Left cardiac atrium (tissue), 4 donors: ENCODE measurements at regions not wholly inside any gene's neighbourhood (a gene's known extent, or its start where the extent isn't known, plus 50 kb on each side); places are given as distances from the start of the nearest gene placed in this dataset.

ENCODE experiments used
- ATAC-seq, 2 donors: fragments of 200-7000 bp; cut with Tn5 transposase; one replicate each; pipeline ENCODE4 v1.9.1; 2020; ENCODE audit warnings: mild to moderate bottlenecking in 2 of 2, moderate library complexity in 2 of 2
- DNase-seq: peaks from one replicate; pipeline ENCODE4 v3.0.0-alpha.2; 2020
- intact Hi-C, 2 donors: fragments of 100-400 bp; cut with DNase I; formaldehyde crosslinking; loops; one replicate each; pipeline versions ENCODE4 v1.14.1 to v1.15.1; 2022 to 2023
- donor health status: DM: no; HTN: yes; CAD: no.
- donor health status: DM: no; HTN: yes; CAD: no; lungs with severe emphysema.
- donor health status: DM: yes; HTN: yes; CAD: no.
- donor health status: Dilated cardiomyopathy.

GRCh38 chr19:30630289-30631032 lies 258.3 kb downstream of the ZNF536 start:
- intact Hi-C loops = no loop called here
- no peak for ATAC-seq
- DNase-seq = no peak

- intact Hi-C loops = no loop called here
- no peak for DNase-seq
- ATAC-seq = no peak
Measured at GRCh38 chr19:30629086-30629485, 256.9 kb downstream of the ZNF536 start.

GRCh38 chr19:30626626-30626966 lies 254.4 kb downstream of the ZNF536 start:
- ATAC-seq (no peak), DNase-seq (no peak)
- intact Hi-C loops = no loop called here

DNA sequence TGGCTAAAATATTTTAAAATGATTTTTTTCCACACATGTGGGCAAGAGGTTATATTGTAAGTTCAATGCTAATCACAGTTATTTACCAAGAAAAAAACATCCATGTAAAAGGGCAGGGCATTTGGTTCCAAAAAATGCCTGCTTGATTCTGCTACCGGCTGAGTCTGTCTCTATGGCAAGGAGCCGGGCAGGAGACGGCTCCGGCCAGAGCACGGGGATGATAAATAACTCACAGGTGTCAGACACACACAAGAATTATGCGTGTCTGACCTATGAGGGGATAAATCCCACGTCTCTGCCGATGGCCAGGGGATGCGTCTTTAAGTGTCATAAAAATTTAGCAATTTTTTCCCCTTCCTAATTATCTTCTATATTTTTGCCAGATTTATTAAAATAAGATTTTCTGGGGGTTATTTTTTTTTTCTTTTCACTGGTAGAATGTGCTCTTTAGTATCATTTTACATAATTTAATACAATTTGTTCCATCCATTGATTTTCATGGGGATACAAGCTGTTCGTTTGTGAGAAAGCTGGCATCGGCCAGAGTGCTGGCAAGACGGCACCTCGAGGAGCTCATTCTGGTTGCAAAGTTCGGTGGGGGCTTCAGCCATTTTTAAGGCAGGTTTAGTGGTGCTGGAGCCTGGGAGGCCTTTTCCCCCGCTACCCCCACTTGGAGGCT lies 253.9 kb downstream of the ZNF536 start:
- intact Hi-C loops = no loop called here
- DNase-seq (no peak), ATAC-seq (no peak)

GRCh38 chr19:30622276-30622675 lies 250.1 kb downstream of the ZNF536 start:
- no peak for ATAC-seq
- intact Hi-C loops = no loop called here
- DNase-seq = no peak

DNA sequence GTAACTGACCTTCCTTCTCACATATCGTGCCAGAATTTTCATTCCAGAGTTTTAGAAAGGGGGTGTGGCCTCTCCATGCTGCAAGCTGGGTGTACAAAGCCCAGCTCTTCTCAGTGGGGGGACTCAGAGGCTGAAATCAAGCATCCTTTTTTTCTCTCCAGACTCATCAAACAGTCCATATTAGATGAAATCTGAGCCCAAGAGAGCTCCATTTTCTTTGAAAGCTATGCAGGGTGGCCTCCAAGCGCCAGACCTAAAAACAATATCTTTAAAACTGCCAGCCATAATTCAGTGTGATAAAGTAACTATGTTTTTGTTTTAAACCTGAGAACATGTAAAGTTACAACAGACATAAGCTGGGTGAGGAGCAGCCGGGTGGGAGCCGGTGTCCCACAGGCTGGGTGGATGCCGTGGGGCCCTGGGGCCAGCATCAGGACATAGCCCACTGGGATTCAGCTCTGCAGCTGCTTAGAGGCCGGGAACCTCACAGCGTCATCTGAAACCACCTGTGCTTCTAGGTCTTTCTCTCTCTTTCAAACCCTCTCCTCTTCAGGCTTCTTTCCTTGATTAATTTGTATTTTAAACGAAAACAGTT lies 249.2 kb downstream of the ZNF536 start:
- no peak for ATAC-seq
- intact Hi-C loops = no loop called here
- DNase-seq = no peak

DNA sequence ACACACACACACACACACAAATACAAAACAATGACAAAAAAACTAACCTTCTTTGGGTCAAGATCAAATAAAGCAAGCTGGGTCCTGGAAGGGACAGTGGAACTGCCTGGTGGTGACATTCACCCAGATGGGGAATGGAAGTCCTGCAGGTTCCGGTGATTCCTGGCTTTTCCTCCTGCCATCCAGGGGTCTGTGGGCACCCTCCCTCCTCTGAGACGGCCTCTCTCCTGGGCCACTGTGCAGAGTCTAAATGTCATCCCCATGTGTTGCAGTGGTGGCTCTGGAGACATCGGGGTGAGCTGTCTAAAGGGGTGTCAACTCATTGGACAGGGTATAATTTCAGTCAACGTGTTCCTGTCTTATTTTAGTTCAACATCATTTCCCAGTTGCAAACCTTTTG lies 248.2 kb downstream of the ZNF536 start:
- DNase-seq (no peak), ATAC-seq (no peak)
- intact Hi-C loops = no loop called here

DNA sequence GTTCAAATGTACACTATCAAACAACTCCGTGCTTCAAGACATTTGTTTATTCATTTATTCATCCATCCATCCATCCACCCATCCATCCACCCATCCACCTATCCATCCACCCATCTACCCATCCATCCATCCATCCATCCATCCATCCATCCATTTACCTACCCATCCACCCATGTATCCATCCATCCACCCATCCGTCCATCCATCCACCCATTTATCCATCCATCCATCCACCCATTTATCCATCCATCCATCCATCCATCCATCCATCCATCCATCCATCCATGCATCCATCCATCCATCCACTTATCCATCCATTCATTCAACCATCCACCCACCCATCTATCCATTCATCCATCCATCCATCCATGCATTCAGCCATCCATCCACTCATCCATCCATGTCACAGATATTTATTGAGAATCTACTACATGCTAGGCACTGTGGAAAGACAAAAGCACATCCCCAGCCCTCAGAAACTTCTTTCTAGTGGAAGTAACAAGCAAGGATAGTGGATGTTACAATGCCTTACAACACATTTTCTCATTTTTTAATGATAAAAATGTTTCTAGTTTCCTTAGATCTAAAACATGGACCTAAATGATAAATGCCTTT lies 237.6 kb downstream of the ZNF536 start:
- ATAC-seq = no peak
- DNase-seq = no peak
- intact Hi-C loops = no loop called here

DNA sequence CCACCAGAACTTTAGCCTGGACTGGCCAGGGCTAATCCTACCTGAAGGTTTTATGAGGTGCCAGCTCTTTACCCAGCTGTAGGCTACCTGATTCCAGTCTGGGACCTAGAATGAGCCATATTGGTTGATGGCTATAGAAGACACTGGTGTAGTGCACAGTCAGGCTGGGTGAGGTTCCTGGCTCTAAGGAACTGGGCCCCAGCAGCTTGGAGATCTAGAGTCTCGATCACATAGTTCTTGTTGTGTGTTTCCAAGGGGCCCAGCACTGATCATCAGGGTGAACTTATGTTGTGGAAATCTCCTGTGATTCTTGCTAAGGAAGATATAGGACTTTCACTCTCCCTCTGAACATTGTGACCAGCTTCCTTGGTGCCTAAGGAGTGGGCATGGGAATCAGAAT lies 236.3 kb downstream of the ZNF536 start:
- DNase-seq (no peak), ATAC-seq (no peak)
- intact Hi-C loops = no loop called here
